GM23338 (cell line): ENCODE measurements at regions not wholly inside any gene's neighbourhood (a gene's known extent, or its start where the extent isn't known, plus 50 kb on each side); places are given as distances from the start of the nearest gene placed in this dataset.

ENCODE experiments used
- ATAC-seq: fragments of 200-7000 bp; cut with Tn5 transposase; 3 replicates; pipeline ENCODE4 v1.9.1; 2020
- DNase-seq: peaks from one replicate; pipeline ENCODE4 v3.0.0-alpha.2; 2015; ENCODE audit warnings: low spot score
- H2AFZ ChIP-seq: fragments of 200-600 bp; sonication (generic); 2 replicates; pipeline ENCODE4 v1.8.0; 2016; ENCODE audit warnings: antibody characterized with exemption, mild to moderate bottlenecking, moderate library complexity
- H3F3A ChIP-seq: fragments of 200-600 bp; sonication (generic); replicated peaks from 2 replicates; pipeline ENCODE4 v1.8.0; 2017; ENCODE audit warnings: antibody characterized with exemption, mixed run types, low read depth
- H3K27ac ChIP-seq: fragments of 200-600 bp; sonication (generic); 2 replicates; pipeline ENCODE4 v1.6.1; 2016; ENCODE audit warnings: low read depth
- H3K27me3 ChIP-seq: fragments of 200-600 bp; sonication (generic); 2 replicates; pipeline ENCODE4 v1.8.0; 2016; ENCODE audit warnings: mild to moderate bottlenecking, mixed run types, moderate library complexity; ENCODE audit not compliant: insufficient read depth
- H3K36me3 ChIP-seq: fragments of 200-600 bp; sonication (generic); 2 replicates; pipeline ENCODE4 v1.8.0; 2016; ENCODE audit warnings: mild to moderate bottlenecking; ENCODE audit not compliant: insufficient read depth
- H3K4me1 ChIP-seq: fragments of 200-600 bp; sonication (generic); 2 replicates; pipeline ENCODE4 v1.8.0; 2016; ENCODE audit warnings: mild to moderate bottlenecking, moderate library complexity; ENCODE audit not compliant: insufficient read depth
- H3K4me2 ChIP-seq: fragments of 200-600 bp; sonication (generic); 2 replicates; pipeline ENCODE4 v1.7.1; 2017; ENCODE audit warnings: mixed run types
- H3K4me3 ChIP-seq: fragments of 200-600 bp; sonication (generic); 2 replicates; pipeline ENCODE4 v1.6.1; 2016; ENCODE audit warnings: mixed run types
- H3K79me2 ChIP-seq: fragments of 200-600 bp; sonication (generic); replicated peaks from 2 replicates; pipeline ENCODE4 v1.8.0; 2017; ENCODE audit warnings: mild to moderate bottlenecking; ENCODE audit not compliant: insufficient read depth
- H3K9me2 ChIP-seq: fragments of 200-600 bp; sonication (generic); 2 replicates; pipeline ENCODE4 v1.8.0; 2017; ENCODE audit not compliant: insufficient read depth
- H4K20me1 ChIP-seq: fragments of 200-600 bp; sonication (generic); replicated peaks from 2 replicates; pipeline ENCODE4 v1.8.0; 2017; ENCODE audit warnings: mild to moderate bottlenecking; ENCODE audit not compliant: insufficient read depth
- H3K27ac Mint-ChIP-seq: 2 replicates; pipeline ENCODE4 v1.8.0; 2020; ENCODE audit warnings: inconsistent platforms, mild to moderate bottlenecking, moderate library complexity, mixed read lengths
- H3K27me3 Mint-ChIP-seq: 3 replicates; pipeline ENCODE4 v1.8.0; 2022; ENCODE audit warnings: low read depth, mild to moderate bottlenecking, moderate library complexity, mixed read lengths, inconsistent platforms; ENCODE audit not compliant: insufficient read depth, poor library complexity
- H3K36me3 Mint-ChIP-seq: 3 replicates; pipeline ENCODE4 v1.8.0; 2021; ENCODE audit warnings: low read depth, mild to moderate bottlenecking, inconsistent platforms, moderate library complexity, mixed read lengths
- H3K4me1 Mint-ChIP-seq: 3 replicates; pipeline ENCODE4 v1.8.0; 2020; ENCODE audit warnings: mild to moderate bottlenecking, inconsistent platforms, mixed read lengths
- H3K4me3 Mint-ChIP-seq: 3 replicates; pipeline ENCODE4 v1.8.0; 2021; ENCODE audit warnings: moderate library complexity, mild to moderate bottlenecking, inconsistent platforms, mixed read lengths
- H3K9me3 Mint-ChIP-seq: 3 replicates; pipeline ENCODE4 v1.8.0; 2020; ENCODE audit warnings: moderate library complexity, mild to moderate bottlenecking, inconsistent platforms, mixed read lengths
- CREB1 ChIP-seq: fragments of 250-450 bp; sonication (Bioruptor Pico); IDR thresholded peaks from 2 replicates; pipeline ENCODE4 v1.5.0; 2020; ENCODE audit warnings: low read depth, mild to moderate bottlenecking, moderate library complexity
- CTCF ChIP-seq, 2 experiments: fragments of 200-600 bp in 1 of 2; sonication (generic) in 1 of 2; conservative IDR thresholded peaks; 2 replicates each; pipeline versions ENCODE4 v1.5.1 to v1.6.1; 2016 to 2017; ENCODE audit warnings: antibody characterized with exemption in 2 of 2, low read depth in 2 of 2, mild to moderate bottlenecking in 2 of 2, moderate library complexity in 1 of 2
- EZH2 ChIP-seq: fragments of 200-600 bp; sonication (generic); IDR thresholded peaks from one replicate; pipeline ENCODE4 v1.8.0; 2017; ENCODE audit warnings: antibody characterized with exemption, mild to moderate bottlenecking, low read depth; ENCODE audit not compliant: unreplicated experiment
- EZH2phosphoT487 ChIP-seq: fragments of 200-600 bp; sonication (generic); IDR thresholded peaks from one replicate; pipeline ENCODE4 v1.8.1; 2018; ENCODE audit warnings: antibody characterized with exemption; ENCODE audit not compliant: unreplicated experiment
- JUNB ChIP-seq: IDR thresholded peaks from one replicate; pipeline ENCODE4 v1.6.1; 2016; ENCODE audit warnings: antibody characterized with exemption; ENCODE audit not compliant: unreplicated experiment
- POLR2AphosphoS5 ChIP-seq: IDR thresholded peaks from 2 replicates; pipeline ENCODE4 v1.6.1; 2016; ENCODE audit warnings: antibody characterized with exemption, low read depth
- STAT1 ChIP-seq: IDR thresholded peaks from one replicate; pipeline ENCODE4 v1.6.1; 2016; ENCODE audit warnings: antibody characterized with exemption; ENCODE audit not compliant: unreplicated experiment
- ZNF114 ChIP-seq: fragments of 250-450 bp; sonication (Bioruptor Pico); IDR thresholded peaks from 2 replicates; pipeline ENCODE4 v1.5.0; 2020; ENCODE audit warnings: mild to moderate bottlenecking, moderate library complexity
- ZNF331 ChIP-seq: fragments of 250-450 bp; sonication (Bioruptor Pico); IDR thresholded peaks from 2 replicates; pipeline ENCODE4 v1.5.0; 2020; ENCODE audit warnings: low read depth, mild to moderate bottlenecking, moderate library complexity
- TF ChIP-seq, protein P1 (sequence below): IDR thresholded peaks from one replicate; pipeline ENCODE4 v1.6.1; 2018; ENCODE audit warnings: antibody characterized with exemption; ENCODE audit not compliant: unreplicated experiment
- TF ChIP-seq, protein P2 (sequence below): IDR thresholded peaks from 2 replicates; pipeline ENCODE4 v1.6.1; 2016; ENCODE audit warnings: antibody characterized with exemption

GRCh38 chr3:178137831-178138230 is 398.4 kb upstream of the KCNMB2 start:
- H3K36me3 Mint-ChIP-seq: peaks cover 3% of the 10 kb centered on the region; the same call in 2 of the 3 replicates
- H3K9me3 Mint-ChIP-seq: no peaks in the 10 kb centered on the region; the same call in 2 of the 3 replicates

GRCh38 chr3:178139116-178139515 is 397.1 kb upstream of the KCNMB2 start:
- no peak for DNase-seq
- H2AFZ ChIP-seq: no peak overlapping the region
- H3K4me3 Mint-ChIP-seq: no peak overlapping the region
- peaks cover 3% of the 10 kb centered on the region; the same call in 2 of the 3 replicates for H3K36me3 Mint-ChIP-seq
- H3K27me3 ChIP-seq: no peaks in the 10 kb centered on the region
- no peaks in the 10 kb centered on the region for H3K27me3 Mint-ChIP-seq
- ATAC-seq: no peak
- H3K4me1 Mint-ChIP-seq: no peaks in the 10 kb centered on the region
- no peaks in the 10 kb centered on the region for H3K4me1 ChIP-seq
- no peak overlapping the region for H3K27ac ChIP-seq
- no peak overlapping the region for H3K27ac Mint-ChIP-seq
- H4K20me1 ChIP-seq: no peaks in the 10 kb centered on the region
- H3K4me2 ChIP-seq: no peak overlapping the region
- no peaks in the 10 kb centered on the region for H3K9me2 ChIP-seq
- no peak overlapping the region for H3K4me3 ChIP-seq
- no peaks in the 10 kb centered on the region for H3K36me3 ChIP-seq
- H3K79me2 ChIP-seq: no peaks in the 10 kb centered on the region
- H3F3A ChIP-seq: no peaks in the 10 kb centered on the region
- H3K9me3 Mint-ChIP-seq: no peaks in the 10 kb centered on the region; the same call in 2 of the 3 replicates
- TF ChIP-seq POLR2AphosphoS5: no peak
- no peak for TF ChIP-seq EZH2phosphoT487
- TF ChIP-seq, protein P1, sequence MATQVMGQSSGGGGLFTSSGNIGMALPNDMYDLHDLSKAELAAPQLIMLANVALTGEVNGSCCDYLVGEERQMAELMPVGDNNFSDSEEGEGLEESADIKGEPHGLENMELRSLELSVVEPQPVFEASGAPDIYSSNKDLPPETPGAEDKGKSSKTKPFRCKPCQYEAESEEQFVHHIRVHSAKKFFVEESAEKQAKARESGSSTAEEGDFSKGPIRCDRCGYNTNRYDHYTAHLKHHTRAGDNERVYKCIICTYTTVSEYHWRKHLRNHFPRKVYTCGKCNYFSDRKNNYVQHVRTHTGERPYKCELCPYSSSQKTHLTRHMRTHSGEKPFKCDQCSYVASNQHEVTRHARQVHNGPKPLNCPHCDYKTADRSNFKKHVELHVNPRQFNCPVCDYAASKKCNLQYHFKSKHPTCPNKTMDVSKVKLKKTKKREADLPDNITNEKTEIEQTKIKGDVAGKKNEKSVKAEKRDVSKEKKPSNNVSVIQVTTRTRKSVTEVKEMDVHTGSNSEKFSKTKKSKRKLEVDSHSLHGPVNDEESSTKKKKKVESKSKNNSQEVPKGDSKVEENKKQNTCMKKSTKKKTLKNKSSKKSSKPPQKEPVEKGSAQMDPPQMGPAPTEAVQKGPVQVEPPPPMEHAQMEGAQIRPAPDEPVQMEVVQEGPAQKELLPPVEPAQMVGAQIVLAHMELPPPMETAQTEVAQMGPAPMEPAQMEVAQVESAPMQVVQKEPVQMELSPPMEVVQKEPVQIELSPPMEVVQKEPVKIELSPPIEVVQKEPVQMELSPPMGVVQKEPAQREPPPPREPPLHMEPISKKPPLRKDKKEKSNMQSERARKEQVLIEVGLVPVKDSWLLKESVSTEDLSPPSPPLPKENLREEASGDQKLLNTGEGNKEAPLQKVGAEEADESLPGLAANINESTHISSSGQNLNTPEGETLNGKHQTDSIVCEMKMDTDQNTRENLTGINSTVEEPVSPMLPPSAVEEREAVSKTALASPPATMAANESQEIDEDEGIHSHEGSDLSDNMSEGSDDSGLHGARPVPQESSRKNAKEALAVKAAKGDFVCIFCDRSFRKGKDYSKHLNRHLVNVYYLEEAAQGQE: no peak
- TF ChIP-seq, protein P2, sequence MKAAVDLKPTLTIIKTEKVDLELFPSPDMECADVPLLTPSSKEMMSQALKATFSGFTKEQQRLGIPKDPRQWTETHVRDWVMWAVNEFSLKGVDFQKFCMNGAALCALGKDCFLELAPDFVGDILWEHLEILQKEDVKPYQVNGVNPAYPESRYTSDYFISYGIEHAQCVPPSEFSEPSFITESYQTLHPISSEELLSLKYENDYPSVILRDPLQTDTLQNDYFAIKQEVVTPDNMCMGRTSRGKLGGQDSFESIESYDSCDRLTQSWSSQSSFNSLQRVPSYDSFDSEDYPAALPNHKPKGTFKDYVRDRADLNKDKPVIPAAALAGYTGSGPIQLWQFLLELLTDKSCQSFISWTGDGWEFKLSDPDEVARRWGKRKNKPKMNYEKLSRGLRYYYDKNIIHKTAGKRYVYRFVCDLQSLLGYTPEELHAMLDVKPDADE: no peak
- no peak for TF ChIP-seq CREB1 (CRISPR knock-in tag)
- no peak for TF ChIP-seq EZH2
- no peak for TF ChIP-seq ZNF331
- TF ChIP-seq CTCF (conservative IDR thresholded peaks at IDR 0.05; ENCODE audit: low read depth in 2 of 2): no peak
- TF ChIP-seq JUNB: no peak

More at GRCh38 chr3:178137831-178138230, 398.4 kb upstream of the KCNMB2 start:
- Mint-ChIP-seq H3K27ac (no peak overlapping the region), H3K4me1 (no peaks in the 10 kb centered on the region), H3K27me3 (no peaks in the 10 kb centered on the region), H3K4me3 (no peak overlapping the region)
- Histone ChIP-seq H3K4me1 (no peaks in the 10 kb centered on the region), H3K27ac (no peak overlapping the region), H3K27me3 (no peaks in the 10 kb centered on the region), H3K9me2 (no peaks in the 10 kb centered on the region), H3K79me2 (no peaks in the 10 kb centered on the region), H3F3A (no peaks in the 10 kb centered on the region), H2AFZ (no peak overlapping the region), H4K20me1 (no peaks in the 10 kb centered on the region), H3K4me2 (no peak overlapping the region), H3K4me3 (no peak overlapping the region), H3K36me3 (no peaks in the 10 kb centered on the region)
- TF ChIP-seq STAT1 (no peak), ZNF114 (CRISPR knock-in tag) (no peak), EZH2phosphoT487 (no peak)
- TF ChIP-seq, protein P2: no peak
- ATAC-seq: no peak
- DNase-seq: no peak
